IPS DF 4.7 (cell line): ENCODE measurements at regions not wholly inside any gene's neighbourhood (a gene's known extent, or its start where the extent isn't known, plus 50 kb on each side); places are given as distances from the start of the nearest gene placed in this dataset.

ENCODE experiments used
- DNase-seq: peaks from one replicate; pipeline ENCODE4 v3.0.0-alpha.2; 2013; ENCODE audit warnings: low spot score; ENCODE audit errors: extremely low read depth

DNA sequence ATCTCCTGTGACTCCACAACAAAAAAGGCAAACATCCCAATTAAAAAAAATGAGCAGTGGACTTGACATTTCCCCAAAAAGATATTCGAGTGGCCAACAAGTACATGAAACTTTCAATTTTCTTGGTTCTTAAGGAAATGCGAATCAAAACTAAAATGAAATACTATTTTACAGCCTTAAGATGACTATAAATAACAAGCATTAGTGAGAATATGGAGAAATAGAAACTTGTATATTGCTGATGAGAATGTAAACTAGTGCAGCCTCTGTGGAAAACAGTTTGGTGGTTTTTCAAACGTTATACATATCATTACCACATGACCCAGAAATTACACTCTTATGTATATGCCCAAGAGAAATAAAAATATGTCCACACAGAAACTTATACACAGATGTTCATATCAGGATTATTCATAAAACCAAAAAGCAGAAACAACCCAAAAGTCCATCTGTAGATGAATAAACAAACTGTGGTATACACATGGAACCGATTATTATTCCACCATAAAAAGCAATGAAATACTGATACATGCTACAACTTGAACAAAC is 153.2 kb upstream of the GPR149 start:
- no peak for DNase-seq

DNA sequence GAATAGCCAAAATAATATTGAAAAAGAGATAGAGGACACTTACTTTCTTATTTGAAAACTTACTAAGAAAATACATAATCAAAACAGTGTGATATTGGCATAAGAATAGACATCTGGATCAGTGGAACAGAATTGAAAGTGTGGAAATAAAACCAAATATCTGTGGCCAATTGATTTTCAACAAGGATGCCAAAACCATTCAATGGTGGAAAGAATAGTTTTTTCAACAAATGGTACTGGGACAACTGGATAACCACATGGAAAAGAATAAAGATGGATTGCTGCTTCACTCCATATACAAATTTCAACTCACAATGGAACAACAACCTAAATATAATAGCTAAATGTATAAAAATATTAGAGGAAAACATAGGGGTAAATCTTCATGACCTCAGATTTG is 152.5 kb upstream of the GPR149 start:
- DNase-seq = no peak

DNA sequence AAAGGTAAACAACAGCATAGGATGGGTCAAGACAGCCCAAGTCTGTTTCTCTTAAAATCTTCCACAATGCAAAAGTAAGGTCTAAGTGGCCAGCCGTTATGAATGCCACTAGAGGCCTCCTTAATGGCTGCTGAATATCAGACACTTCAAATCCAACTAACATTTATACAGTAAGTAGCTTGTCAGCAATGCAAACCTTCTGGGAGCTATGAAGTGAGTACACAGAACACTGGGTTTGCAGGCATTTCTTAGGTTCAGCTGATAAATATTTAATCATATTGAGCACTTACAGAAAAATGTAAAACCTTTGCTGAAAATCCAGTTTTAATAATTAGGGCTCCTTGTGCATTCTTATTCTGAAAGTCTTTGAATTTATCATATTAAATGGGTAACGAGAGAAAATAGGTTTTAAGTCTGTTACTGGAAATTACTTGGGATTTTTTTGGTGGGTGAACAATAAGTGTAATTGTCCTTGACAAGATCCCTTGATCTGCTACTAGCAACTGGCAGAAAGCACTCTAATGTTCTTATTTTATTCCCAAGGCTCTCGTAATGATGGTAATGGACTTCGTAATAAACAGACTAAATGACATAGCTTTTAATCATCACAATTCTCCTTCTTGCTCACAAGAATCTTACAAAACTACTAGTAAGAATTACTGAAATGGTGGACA is 141.7 kb upstream of the GPR149 start:
- no peak for DNase-seq

DNA sequence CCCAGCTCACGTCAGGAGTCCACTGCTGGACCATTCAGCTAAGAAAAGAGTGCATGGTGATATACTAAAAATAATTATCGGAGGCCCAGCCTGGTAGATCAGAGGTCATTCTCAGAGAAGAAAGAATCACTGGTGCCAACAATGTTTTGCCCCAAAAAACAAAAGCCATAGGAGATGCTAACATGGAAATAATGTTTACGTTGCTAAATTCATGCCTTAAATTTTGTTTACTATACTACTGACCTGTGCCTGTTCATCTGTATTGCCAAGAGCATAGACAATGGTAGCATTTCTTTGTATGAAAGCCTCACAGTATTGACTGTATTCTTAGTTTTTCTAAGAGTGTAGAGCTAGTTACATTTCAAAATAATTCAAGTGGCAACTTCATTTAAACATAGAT is 138.1 kb upstream of the GPR149 start:
- no peak for DNase-seq

DNA sequence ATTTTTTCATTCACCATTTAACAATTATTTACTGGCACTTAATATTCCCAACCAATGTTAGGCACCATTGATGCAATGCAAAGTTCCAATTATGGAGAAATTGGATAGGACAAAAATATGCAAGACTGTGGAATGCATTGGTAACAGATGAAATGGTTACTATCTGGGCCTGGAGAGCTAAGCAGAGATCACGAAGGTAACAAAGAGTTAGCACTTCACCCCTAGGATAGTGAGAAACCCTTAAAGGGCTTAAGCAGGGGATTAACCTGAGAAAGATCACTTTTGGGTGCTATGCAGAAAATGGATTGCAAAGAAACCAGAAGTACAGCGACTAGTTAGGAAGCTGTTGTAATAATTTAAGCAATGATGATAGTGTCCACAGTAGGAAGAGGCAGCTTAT is 129.6 kb upstream of the GPR149 start:
- DNase-seq = no peak

DNA sequence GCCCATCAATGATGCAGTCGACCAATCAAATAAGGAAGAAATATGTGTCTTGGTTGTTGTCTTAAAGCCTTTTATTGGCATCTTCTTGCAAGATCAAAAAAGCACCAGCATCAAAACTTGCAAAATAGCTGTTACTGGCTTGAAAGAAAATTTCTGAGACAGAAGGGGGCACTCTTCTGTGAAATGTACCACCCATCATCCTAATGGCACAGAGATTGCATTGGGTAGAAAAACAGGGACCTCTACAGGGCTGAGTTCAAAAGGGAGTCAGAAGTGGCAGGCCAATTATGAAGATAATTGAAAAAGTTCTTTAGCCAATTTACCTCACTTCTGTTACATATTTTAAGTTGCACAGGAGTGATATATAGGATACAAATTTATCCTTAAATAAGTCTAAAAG is 122.3 kb upstream of the GPR149 start:
- DNase-seq = no peak

DNA sequence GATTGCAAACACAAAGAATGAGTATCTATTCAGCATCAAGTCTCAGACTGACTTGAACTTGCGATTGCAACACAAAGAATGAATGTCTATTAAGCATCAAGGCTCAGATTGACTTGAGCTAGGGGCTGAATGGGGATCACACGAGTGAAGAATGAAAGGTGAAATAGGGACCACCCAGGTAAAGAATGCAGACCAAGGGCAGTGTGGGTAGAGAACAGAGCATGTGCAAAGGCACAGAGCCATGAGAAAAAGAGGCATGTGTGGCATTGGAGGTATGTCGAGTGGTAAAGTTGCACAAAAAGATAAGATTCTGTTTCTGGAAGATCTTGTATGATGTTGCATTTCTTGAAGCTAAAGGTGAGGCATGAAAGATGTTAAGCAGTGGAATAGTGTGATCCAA is 119.4 kb upstream of the GPR149 start:
- no peak for DNase-seq

DNA sequence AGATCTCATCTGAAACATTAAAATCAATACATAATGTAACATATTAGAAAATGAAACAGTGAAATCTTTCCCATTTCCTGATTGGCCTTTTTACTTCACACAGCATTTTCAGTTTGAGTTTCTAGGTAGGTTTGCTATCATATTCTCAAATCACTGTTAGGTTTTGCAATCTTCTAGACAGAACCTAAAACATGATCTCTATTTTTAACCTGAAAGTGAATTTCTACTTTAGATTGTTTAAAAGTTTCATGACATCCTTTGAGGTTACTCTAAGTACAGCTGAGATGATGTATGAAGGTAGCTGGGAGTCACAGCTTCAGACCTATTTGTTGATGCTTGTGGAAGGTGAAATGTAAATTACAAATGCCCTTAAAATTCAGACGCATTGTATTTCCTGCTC is 118.4 kb upstream of the GPR149 start:
- DNase-seq = no peak

DNA sequence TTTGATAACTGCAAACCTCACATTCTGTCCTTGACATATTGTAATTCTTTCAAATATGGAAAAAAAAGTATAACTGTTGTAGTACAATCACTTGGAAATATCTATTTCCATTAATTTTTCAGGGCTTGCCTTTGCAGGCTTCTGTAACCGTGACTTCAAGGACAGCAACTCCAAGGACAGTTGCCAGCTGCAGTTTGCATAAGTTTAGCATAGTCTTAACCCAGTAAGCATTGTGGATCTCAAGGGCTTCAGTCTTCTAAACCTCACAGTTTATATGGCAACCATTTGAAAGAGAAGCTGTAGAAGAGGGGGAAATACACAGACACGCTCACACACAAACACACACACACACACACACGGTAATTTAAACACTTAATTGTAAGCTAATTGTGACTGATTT is 112.8 kb upstream of the GPR149 start:
- no peak for DNase-seq

DNA sequence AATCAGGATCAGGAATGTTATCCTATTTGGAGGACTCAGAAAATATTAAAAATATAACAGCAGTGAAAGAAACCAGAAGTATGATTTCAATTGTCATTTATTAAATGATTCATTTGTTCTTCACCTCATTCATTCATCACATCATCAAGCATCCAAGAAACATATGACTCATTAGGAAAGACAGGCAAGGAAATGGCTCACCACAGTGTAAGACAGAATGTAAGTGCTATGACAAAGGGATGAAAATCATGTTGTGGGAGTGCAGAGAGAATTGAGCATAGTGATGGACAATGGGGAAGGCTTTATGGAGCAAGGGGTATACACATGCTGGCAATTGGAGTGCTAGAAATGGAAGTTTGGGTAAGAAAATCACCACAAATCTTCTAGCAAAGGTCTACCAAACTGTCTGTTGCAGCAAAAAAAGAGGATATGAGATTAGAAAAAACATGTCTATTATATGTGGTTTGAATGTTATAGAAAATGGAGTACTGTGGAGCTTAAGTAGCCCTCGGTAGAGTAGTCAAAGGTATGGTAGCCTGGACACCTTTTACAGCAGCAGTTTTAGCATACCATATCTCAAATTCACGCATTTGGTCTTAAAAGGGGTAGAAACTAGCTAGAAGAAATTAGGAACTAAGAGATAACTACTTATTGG is 111.1 kb upstream of the GPR149 start:
- no peak for DNase-seq

DNA sequence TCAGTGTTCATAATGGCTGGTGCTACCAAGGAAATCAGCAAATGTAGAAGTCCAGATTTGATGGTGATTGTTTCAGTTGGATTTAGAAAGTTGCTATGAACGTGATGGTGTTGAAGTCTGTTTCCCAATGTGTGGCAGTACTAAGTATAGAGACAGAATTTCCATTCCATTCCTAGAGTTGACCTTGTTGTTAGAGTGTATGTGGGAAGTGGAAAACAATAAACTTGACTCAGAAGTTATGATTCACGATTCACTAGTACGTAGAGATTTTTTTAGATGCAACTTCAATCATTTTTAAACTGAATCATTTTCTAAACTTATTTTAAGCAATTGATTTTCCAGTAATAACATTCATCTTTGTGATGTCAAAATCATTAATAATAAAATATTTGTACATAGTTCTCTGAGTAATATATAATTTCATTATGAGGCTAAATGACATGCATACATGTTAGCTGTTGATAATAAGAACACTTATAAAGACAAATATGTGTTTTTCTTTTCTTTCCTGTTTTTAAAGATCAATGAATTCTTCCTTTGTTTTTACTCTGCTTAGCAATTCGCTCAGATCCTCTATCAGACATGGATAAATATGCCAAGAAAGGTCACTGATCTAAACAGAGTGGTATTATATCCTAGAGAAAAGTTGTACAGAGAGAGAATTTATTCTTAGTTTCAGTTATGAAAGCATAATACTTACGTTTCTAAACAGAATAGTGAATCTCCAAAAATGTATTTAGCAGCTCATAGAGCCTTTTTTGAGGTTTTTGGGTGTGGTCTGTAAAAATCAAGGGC is 108.8 kb upstream of the GPR149 start:
- DNase-seq = no peak

DNA sequence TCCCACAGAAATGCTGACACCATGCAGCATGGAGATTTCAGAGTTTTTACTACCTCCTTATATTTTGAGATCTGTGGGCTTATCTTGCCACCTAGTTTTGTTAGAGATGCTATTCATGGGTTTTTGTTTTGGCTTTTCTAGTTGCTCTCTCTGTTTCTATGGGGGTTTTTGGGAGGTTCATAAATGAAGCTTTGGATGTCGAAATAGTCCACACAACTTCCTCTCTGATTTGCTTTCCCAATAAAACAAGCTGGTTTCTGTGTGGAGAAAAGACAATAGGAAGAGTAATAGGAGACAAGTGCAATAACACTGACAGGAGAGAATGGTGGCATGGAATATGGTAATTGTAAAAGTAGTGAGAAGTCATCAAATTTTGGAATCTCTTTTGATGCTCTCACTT is 106.8 kb upstream of the GPR149 start:
- no peak for DNase-seq

DNA sequence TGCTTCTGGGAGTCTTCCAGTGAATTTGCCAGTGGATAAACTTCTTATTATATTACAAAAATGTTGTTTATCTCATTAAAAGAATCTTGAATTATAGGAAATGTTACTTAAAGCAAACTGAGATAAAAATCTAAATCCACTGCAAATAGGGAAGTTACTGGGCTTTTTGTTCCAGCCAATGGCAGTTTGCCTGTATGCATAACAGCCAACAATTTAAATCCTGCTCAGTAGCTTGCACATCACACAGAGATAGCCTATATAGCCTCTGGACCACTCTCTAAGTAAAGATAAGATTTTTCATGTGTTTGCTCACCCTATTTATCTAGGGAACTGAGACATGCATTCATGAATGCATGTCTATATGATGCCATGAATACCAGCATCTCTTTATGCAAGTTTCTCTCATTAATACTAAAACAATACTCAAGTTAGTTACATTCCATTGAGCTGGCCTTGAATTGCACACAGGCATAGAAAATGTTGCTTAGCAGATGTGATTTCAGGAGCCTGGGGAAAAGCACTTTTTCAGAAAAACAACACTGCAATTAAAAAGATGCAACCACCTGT is 92.1 kb upstream of the GPR149 start:
- DNase-seq = no peak

DNA sequence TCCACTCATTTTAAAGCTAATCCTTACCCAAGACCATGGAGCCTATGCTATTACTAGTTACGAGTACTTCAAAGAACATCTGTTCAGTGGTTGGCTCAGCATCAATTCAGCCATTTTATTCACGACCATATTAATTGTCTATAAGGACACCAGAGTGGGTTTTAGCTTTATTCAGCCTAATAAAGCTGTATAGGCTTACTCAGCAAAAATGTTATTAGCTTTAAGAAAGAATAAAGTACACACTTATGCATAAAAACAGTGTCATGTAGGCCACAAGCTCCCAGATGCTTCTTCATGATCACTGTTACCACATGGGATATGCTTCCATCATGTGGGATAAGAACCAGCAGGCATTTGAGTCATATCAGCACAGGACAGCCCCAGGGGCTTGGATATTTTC is 87.4 kb upstream of the GPR149 start:
- no peak for DNase-seq

DNA sequence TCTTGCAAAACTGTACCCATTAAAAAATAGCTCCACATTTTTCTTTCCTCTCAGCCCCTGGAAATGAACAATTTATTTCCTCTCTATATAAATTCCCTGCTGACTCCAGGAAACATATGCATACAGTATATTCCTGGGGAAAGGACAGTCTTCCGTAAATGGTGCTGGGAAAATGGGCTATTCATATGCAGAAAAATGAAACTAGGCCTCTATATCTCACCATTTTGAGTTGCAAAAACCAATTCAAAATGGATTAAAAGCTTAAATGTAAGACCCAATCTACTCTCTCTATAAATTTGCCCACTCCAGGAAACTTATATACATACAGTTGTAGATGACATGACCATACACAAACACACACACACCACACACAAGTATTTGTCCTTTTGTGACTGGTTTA is 85.9 kb upstream of the GPR149 start:
- no peak for DNase-seq

DNA sequence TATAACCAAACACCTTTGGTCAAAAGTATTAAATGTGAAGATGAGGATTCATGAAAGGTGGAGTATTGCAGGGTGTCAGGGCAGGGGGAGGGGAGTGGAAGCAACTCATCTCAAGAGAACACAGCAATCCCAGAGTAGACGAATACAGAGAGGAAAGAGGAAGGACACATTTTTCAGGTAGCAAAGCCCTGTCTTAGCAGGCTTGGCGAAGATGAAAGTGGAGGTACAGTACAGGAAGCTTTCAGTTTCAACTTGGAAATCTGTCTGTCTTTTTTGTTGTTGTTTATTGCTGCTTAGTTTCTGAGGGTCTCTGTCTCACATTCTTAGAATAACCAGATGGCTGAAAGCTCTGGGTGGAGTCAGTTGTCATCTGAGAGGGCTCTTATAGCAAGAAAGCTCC is 80.8 kb upstream of the GPR149 start:
- DNase-seq = no peak

DNA sequence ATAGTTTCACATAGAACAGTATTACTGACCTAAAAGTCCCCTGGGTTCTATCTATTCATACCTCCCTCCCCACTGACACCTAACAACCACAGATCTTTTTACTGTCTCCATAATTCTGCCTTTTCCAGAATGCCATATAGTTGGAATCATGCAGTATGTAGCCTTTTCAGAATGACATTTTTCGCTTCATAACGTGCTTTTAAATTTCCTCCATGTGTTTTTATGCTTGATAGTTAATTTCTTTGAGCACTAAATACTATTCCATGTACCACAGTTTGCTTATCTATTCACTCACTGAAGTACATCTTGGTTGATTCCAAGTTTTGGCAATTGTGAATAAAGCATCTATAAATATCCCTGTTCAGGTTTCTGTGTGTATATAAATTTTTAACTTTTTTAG is 77.7 kb upstream of the GPR149 start:
- DNase-seq = no peak

DNA sequence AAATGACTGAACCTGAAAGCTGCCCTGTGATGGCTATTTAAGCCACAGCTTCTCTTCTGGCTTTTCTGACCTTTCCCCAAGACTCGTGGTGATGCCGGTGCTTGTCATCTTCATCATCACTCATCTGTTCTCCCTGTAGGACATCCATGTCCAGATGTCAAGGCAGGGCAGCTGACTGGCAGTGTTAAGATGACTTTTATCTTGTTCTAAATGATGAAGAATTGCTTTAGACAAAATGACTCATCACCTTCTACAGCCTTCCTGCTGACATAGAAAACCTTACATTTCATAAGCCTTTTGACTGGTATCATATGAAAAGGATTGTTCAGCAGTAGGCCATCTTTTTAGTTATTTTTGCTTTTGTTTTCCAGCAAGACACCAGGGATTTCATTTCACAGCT is 67.0 kb upstream of the GPR149 start:
- DNase-seq = no peak

DNA sequence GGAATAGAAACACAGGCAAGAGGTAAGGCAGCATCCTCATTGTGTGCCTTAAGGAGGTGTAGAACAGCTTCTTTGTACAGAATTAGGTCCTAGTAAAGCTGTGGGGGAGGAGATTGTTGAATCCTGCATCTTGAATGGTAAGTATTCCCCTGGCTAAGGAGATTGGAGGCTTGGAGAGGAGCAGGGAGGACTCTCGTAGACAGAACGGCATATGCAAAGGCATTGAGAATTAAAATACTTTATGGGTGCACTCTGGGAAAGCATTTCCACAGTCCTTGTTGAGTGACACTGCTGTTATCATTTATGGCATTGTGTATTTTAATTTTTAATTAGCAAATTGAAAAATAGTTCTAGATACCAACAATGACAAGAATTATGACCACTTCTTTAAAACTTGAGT is 66.5 kb upstream of the GPR149 start:
- DNase-seq = no peak

DNA sequence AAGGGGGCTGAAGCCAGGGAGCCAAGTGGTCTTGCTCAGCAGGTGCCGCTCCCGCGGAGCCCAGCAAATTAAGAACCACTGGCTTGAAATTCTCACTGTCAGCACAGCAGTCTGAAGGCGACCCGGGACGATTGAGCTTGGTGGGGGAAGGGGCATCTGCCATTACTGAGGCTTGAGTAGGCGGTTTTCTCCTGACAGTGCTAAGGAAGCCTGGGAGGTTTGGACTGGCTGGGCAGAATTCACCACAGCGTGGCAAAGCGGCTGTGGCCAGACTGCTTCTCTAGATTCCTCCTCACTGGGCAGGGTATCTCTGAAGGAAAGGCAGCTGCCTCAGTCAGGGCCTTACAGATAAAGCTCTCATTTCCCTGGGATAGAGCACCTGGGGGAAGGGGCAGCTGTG is 57.0 kb upstream of the GPR149 start:
- DNase-seq = no peak

DNA sequence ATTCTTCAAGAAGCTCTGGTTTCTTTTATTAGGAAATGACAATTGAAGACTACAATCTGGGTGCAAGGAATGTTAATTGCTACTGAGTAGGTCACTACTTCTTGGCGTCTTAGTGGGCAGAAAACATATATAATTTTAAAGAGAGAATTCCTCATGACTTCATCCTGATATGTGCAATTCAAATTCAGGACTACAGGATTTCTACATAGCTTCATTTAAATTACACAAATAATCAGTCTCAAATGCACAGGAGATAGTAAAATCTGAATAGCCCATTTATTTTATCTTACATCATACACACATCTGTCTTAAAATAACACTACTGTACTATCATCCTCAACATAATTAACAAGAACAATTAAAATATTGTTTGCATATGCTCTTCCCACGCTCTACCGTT is 52.5 kb upstream of the GPR149 start:
- DNase-seq = no peak

DNA sequence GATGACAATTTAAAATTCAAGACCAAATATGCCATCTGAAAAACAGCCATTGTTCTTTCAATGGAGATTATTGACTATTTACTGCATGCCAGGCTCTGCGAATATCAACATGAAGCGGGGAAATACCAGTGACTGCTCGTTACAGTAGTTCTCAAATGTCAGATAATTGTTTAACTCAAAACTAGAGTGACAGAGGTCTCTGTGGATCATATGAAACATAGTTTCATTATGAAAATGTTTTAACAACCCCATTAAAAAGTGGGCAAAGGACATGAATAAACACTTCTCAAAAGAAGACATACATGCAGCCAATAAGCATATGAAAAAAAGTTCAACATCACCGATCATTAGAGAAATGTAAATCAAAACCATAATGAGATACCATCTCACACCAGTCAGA is 50.0 kb upstream of the GPR149 start:
- no peak for DNase-seq
